ENCODE measurements at regions not wholly inside any gene's neighbourhood (a gene's known extent, or its start where the extent isn't known, plus 50 kb on each side); places are given as distances from the start of the nearest gene placed in this dataset.

DNA sequence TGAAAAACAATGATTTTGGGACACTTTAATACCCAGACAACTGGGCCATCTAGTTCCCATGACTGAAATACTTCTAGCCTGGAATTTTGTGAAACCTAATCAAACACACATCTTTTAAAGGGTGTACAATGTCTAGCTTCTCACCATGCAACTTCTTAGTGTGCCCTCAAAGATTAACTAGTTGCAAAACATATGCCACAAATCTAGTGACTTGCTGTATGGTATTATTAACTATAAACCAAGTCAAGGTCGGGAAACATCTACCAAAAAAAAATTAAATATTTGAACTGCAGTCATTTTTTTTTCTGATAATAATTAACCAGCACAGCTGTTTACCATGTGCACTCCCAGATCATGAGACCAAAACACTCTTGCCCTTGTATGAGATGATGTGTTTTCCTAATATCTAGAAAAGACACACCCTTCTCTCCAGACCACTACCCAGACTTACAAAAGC lies 171.8 kb upstream of the FOXN3 start:
- DNase-seq (ENCODE audit: extremely low read depth in 1 of 4, low spot score in 3 of 4), result no peak
- H3K27me3 ChIP-seq (ENCODE audit: control insufficient read depth in 2 of 2, insufficient read depth in 2 of 2, low read length in 2 of 2), result no peaks in the 10 kb centered on the region
- H3K4me2 ChIP-seq (ENCODE audit: insufficient read depth, low read length), result no peak overlapping the region
- TF ChIP-seq, protein P1, sequence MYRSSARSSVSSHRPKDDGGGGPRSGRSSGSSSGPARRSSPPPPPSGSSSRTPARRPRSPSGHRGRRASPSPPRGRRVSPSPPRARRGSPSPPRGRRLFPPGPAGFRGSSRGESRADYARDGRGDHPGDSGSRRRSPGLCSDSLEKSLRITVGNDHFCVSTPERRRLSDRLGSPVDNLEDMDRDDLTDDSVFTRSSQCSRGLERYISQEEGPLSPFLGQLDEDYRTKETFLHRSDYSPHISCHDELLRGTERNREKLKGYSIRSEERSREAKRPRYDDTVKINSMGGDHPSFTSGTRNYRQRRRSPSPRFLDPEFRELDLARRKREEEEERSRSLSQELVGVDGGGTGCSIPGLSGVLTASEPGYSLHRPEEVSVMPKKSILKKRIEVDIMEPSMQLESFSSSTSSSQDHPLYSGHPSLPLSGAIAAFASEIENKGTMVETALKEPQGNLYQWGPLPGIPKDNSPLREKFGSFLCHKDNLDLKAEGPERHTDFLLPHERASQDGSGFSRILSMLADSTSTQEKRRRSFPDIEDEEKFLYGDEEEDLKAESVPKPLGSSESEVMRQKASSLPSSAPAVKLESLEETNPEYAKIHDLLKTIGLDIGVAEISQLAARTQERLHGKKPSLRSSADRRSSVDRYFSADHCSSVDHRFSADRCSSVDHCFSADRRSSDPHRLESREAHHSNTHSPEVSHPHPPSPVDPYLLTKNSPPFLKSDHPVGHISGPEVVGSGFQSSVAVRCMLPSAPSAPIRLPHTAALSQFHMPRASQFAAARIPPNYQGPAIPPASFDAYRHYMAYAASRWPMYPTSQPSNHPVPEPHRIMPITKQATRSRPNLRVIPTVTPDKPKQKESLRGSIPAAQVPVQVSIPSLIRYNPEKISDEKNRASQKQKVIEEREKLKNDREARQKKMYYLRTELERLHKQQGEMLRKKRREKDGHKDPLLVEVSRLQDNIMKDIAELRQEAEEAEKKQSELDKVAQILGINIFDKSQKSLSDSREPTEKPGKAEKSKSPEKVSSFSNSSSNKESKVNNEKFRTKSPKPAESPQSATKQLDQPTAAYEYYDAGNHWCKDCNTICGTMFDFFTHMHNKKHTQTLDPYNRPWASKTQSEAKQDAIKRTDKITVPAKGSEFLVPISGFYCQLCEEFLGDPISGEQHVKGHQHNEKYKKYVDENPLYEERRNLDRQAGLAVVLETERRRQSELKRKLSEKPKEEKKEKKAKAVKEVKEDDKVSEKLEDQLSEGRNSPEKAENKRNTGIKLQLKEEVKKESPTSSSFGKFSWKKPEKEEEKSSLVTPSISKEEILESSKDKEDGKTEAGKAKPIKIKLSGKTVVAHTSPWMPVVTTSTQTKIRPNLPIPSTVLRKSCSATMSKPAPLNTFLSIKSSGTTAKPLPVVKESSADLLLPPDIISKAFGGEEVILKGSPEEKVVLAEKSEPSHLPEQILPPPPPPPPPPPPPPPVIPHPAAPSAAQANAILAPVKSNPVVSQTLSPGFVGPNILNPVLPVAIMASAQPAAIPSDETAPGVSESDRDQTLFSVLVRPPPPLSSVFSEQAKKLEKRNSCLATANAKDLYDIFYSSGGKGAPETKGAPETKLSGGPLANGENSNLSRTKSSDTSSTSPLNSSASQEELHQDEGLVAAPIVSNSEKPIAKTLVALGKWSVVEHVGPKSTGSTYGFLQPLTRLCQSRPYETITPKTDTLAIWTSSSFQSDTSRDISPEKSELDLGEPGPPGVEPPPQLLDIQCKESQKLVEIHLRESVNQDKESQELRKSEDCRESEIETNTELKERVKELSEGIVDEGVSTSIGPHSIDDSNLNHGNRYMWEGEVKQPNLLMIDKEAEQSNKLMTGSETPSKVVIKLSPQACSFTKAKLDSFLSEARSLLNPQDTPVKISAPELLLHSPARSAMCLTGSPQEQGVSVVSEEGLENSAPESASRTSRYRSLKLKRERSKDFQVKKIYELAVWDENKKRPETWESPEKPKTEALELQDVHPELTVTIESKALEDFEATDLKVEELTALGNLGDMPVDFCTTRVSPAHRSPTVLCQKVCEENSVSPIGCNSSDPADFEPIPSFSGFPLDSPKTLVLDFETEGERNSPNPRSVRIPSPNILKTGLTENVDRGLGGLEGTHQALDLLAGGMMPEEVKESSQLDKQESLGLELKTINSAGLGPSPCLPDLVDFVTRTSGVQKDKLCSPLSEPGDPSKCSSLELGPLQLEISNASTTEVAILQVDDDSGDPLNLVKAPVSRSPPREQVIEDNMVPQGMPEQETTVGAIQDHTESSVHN (IDR thresholded peaks at IDR 0.05; ENCODE audit: borderline replicate concordance in 1 of 2, low read depth in 1 of 2), result no peak
- TF ChIP-seq FOXK1 (CRISPR knock-in tag; IDR thresholded peaks at IDR 0.05; ENCODE audit: borderline replicate concordance), result no peak
- TF ChIP-seq ILK (tag; IDR thresholded peaks at IDR 0.05; ENCODE audit: borderline replicate concordance, low read depth), result no peak
- TF ChIP-seq MAFF (IDR thresholded peaks at IDR 0.05; ENCODE audit: low read length), result no peak
- TF ChIP-seq CC2D1A (IDR thresholded peaks at IDR 0.05), result no peak
- TF ChIP-seq ZNF444 (CRISPR knock-in tag; IDR thresholded peaks at IDR 0.05), result no peak
- no peak for TF ChIP-seq SP1 (CRISPR knock-in tag; IDR thresholded peaks at IDR 0.05)

More for the DNA sequence above, 171.8 kb upstream of the FOXN3 start:
- Histone ChIP-seq H3K79me2 (ENCODE audit: control insufficient read depth, insufficient read depth, low read length) (no peaks in the 10 kb centered on the region), H3K27ac (ENCODE audit: extremely low read depth, low read depth, low read length) (no peak overlapping the region), H3K9me3 (replicated peaks; ENCODE audit: control insufficient read depth, insufficient read depth, low read depth, low read length) (no peaks in the 10 kb centered on the region), H2AFZ (ENCODE audit: low read depth, low read length) (no peak overlapping the region), H3K9me1 (ENCODE audit: control insufficient read depth, insufficient read depth, low read length) (no peaks in the 10 kb centered on the region), H3K9ac (ENCODE audit: insufficient read depth in 1 of 2, low read depth in 2 of 2, low read length in 2 of 2) (no peak overlapping the region), H3K36me3 (ENCODE audit: control insufficient read depth, insufficient read depth, low read length) (no peaks in the 10 kb centered on the region), H3K4me1 (replicated peaks in 1 of 2; ENCODE audit: control insufficient read depth in 2 of 2, insufficient read depth in 2 of 2, low read length in 2 of 2) (no peaks in the 10 kb centered on the region), H3K4me3 (no peak overlapping the region), H4K20me1 (replicated peaks; ENCODE audit: control insufficient read depth, insufficient read depth, low read length) (no peaks in the 10 kb centered on the region)
- ATAC-seq, result no peak
- WGBS (ENCODE audit: insufficient coverage, low coverage, missing lambda C conversion rate), result 0% methylated on average over 1 of the region's 1 CpG
- in situ Hi-C loops (cut with MboI), result no loop called here
- POLR2A ChIA-PET, result no interaction called here
- BruUV-seq (replicated peaks), result no TSS peak
- intact Hi-C loops (cut with micrococcal nuclease), result no loop called here
- FAIRE-seq, result no peak
- CTCF ChIA-PET (ENCODE audit: low intra/inter-chr PET ratio), result no interaction called here
